ENCODE measurements at regions not wholly inside any gene's neighbourhood (a gene's known extent, or its start where the extent isn't known, plus 50 kb on each side); places are given as distances from the start of the nearest gene placed in this dataset.

DNA sequence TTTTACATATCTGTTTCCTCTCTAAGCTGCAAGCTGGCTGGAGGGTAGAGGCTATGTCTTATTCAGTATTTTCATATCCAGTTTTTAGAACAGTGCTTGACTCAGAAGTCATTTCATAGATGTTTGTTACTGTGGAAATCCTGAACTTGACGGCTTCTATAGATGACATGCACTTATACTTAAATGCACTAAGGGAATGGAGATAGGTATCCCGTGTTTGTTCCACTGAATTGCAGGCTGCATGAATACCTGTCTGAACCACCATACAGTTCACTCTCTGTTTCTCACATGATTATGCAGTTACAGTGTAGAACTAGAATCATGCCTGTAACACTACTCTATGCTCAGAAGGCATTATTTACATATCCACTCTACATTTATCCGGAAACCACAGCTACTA, 417.1 kb downstream of the MTX2 start:
- TF ChIP-seq, protein P1, sequence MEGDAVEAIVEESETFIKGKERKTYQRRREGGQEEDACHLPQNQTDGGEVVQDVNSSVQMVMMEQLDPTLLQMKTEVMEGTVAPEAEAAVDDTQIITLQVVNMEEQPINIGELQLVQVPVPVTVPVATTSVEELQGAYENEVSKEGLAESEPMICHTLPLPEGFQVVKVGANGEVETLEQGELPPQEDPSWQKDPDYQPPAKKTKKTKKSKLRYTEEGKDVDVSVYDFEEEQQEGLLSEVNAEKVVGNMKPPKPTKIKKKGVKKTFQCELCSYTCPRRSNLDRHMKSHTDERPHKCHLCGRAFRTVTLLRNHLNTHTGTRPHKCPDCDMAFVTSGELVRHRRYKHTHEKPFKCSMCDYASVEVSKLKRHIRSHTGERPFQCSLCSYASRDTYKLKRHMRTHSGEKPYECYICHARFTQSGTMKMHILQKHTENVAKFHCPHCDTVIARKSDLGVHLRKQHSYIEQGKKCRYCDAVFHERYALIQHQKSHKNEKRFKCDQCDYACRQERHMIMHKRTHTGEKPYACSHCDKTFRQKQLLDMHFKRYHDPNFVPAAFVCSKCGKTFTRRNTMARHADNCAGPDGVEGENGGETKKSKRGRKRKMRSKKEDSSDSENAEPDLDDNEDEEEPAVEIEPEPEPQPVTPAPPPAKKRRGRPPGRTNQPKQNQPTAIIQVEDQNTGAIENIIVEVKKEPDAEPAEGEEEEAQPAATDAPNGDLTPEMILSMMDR (IDR thresholded peaks at IDR 0.05; ENCODE audit: low read depth, low read length, missing input control): no peak
- TF ChIP-seq, protein P2, sequence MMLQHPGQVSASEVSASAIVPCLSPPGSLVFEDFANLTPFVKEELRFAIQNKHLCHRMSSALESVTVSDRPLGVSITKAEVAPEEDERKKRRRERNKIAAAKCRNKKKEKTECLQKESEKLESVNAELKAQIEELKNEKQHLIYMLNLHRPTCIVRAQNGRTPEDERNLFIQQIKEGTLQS (IDR thresholded peaks at IDR 0.05): no peak
- TF ChIP-seq HNF4A (conservative IDR thresholded peaks at IDR 0.05): no peak
- no peak for TF ChIP-seq EGR1 (IDR thresholded peaks at IDR 0.05; ENCODE audit: low read depth in 2 of 2)
- TF ChIP-seq TAF1 (conservative IDR thresholded peaks at IDR 0.05): no peak
- no peak for TF ChIP-seq RAD21 (IDR thresholded peaks at IDR 0.05)
- no peak for TF ChIP-seq GABPA (IDR thresholded peaks at IDR 0.05 in 1 of 2, conservative IDR thresholded peaks at IDR 0.05 in 1 of 2)
- TF ChIP-seq, protein P3, sequence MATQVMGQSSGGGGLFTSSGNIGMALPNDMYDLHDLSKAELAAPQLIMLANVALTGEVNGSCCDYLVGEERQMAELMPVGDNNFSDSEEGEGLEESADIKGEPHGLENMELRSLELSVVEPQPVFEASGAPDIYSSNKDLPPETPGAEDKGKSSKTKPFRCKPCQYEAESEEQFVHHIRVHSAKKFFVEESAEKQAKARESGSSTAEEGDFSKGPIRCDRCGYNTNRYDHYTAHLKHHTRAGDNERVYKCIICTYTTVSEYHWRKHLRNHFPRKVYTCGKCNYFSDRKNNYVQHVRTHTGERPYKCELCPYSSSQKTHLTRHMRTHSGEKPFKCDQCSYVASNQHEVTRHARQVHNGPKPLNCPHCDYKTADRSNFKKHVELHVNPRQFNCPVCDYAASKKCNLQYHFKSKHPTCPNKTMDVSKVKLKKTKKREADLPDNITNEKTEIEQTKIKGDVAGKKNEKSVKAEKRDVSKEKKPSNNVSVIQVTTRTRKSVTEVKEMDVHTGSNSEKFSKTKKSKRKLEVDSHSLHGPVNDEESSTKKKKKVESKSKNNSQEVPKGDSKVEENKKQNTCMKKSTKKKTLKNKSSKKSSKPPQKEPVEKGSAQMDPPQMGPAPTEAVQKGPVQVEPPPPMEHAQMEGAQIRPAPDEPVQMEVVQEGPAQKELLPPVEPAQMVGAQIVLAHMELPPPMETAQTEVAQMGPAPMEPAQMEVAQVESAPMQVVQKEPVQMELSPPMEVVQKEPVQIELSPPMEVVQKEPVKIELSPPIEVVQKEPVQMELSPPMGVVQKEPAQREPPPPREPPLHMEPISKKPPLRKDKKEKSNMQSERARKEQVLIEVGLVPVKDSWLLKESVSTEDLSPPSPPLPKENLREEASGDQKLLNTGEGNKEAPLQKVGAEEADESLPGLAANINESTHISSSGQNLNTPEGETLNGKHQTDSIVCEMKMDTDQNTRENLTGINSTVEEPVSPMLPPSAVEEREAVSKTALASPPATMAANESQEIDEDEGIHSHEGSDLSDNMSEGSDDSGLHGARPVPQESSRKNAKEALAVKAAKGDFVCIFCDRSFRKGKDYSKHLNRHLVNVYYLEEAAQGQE (IDR thresholded peaks at IDR 0.05): no peak
- no peak for TF ChIP-seq SP1 (IDR thresholded peaks at IDR 0.05)
- no peak for TF ChIP-seq YY1 (IDR thresholded peaks at IDR 0.05)
- TF ChIP-seq, protein P4, sequence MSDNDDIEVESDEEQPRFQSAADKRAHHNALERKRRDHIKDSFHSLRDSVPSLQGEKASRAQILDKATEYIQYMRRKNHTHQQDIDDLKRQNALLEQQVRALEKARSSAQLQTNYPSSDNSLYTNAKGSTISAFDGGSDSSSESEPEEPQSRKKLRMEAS (IDR thresholded peaks at IDR 0.05): no peak
- no peak for TF ChIP-seq FOXA1 (IDR thresholded peaks at IDR 0.05)
- TF ChIP-seq, protein P5, sequence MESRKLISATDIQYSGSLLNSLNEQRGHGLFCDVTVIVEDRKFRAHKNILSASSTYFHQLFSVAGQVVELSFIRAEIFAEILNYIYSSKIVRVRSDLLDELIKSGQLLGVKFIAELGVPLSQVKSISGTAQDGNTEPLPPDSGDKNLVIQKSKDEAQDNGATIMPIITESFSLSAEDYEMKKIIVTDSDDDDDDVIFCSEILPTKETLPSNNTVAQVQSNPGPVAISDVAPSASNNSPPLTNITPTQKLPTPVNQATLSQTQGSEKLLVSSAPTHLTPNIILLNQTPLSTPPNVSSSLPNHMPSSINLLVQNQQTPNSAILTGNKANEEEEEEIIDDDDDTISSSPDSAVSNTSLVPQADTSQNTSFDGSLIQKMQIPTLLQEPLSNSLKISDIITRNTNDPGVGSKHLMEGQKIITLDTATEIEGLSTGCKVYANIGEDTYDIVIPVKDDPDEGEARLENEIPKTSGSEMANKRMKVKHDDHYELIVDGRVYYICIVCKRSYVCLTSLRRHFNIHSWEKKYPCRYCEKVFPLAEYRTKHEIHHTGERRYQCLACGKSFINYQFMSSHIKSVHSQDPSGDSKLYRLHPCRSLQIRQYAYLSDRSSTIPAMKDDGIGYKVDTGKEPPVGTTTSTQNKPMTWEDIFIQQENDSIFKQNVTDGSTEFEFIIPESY (IDR thresholded peaks at IDR 0.05): no peak
